Activated CD4-positive, alpha-beta memory T cell treated with anti-CD3 and anti-CD28 coated beads, Interleukin-2, amount 10 ng/mL, durations not matched to agents 7 days and 5 days (primary cell): ENCODE measurements at regions not wholly inside any gene's neighbourhood (a gene's known extent, or its start where the extent isn't known, plus 50 kb on each side); places are given as distances from the start of the nearest gene placed in this dataset.

Source experiments
- CTCF ChIA-PET: fragments of 350-600 bp; sonication (Branson Sonifier 250); formaldehyde crosslinking; loops from one replicate; lab custom pipeline; 2021; ENCODE audit warnings: antibody characterized with exemption, inconsistent platforms; lab: Charles Lee
- POLR2A ChIA-PET: fragments of 350-600 bp; sonication (Branson Sonifier 250); formaldehyde crosslinking; loops from one replicate; lab custom pipeline; 2021; ENCODE audit warnings: antibody characterized with exemption; lab: Charles Lee
- DNase-seq: peaks from one replicate; pipeline ENCODE4 v3.0.0-alpha.2; 2020
- H3K27ac Mint-ChIP-seq: one replicate; pipeline ENCODE4 v1.8.0; 2021; ENCODE audit warnings: mild to moderate bottlenecking, mixed read lengths
- H3K27me3 Mint-ChIP-seq: one replicate; pipeline ENCODE4 v1.8.0; 2021; ENCODE audit warnings: mixed read lengths
- H3K36me3 Mint-ChIP-seq: one replicate; pipeline ENCODE4 v1.8.0; 2021; ENCODE audit warnings: low read depth, mixed read lengths
- H3K4me1 Mint-ChIP-seq: one replicate; pipeline ENCODE4 v1.8.0; 2021; ENCODE audit warnings: mixed read lengths
- H3K4me3 Mint-ChIP-seq: one replicate; pipeline ENCODE4 v1.8.0; 2021; ENCODE audit warnings: mild to moderate bottlenecking, mixed read lengths
- H3K9me3 Mint-ChIP-seq: one replicate; pipeline ENCODE4 v1.8.0; 2021; ENCODE audit warnings: mixed read lengths

DNA sequence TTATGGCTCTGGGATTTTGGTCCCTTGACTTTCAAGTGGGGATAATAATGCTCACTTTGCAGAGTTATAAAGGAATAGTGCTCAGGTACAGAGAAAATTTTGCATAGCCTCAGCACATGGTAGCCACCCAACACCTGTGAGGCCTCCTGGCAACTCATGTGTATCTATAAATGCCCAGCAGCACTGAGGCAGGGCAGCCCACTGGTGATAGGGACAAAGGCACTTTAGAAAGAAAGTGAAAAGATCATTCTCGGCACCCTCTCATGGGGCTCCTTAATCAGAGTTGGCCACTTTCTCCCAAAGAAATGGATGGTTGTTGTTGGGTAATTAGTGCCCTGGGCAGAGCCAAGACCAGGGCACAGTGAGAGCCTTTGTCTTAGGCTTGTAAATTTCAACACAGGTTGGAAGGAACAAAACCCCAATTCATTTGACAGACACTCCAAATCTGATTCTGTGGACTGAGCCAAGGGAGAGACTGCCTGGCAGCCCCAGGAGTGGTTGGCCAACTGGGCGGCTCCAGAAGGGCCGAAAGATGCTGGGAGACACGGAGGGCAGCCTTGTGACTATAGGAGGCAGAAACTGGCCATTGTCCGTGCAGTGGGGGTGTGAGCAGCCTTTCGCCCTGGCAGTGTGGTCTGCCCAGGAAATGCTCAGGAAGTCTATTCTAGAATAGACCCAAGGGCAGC is 213.2 kb upstream of the RGMA start:
- Mint-ChIP-seq H3K36me3 (no peaks in the 10 kb centered on the region), H3K27me3 (peaks cover 9% of the 10 kb centered on the region), H3K27ac (no peak overlapping the region), H3K9me3 (no peaks in the 10 kb centered on the region), H3K4me3 (no peak overlapping the region), H3K4me1 (no peaks in the 10 kb centered on the region)
- POLR2A ChIA-PET, result no interaction called here
- no peak for DNase-seq
- CTCF ChIA-PET, result no interaction called here

DNA sequence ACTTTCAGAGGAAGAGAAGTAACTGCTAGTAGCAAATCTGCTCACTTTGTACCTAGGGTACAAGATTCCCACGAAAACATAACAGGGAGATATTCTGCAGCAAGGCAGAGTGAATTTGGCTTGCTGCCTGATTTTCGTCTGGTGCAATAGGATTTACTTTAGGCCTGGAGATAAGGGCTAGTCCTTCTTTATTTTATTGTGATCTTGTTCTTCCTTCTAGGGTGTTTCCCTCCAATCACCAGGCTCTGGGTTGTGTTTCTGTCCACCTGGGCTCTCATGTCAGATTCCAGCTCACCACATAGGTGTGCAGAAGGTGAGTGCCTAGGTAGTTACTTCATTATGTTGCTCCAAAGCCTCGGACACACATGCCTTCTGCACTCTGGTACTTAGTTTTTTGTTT is 211.8 kb upstream of the RGMA start:
- no peak overlapping the region for H3K27ac Mint-ChIP-seq
- no peaks in the 10 kb centered on the region for H3K9me3 Mint-ChIP-seq
- ChIA-PET POLR2A (no interaction called here), CTCF (no interaction called here)
- peaks cover 6% of the 10 kb centered on the region for H3K27me3 Mint-ChIP-seq
- H3K4me1 Mint-ChIP-seq, result no peaks in the 10 kb centered on the region
- no peaks in the 10 kb centered on the region for H3K36me3 Mint-ChIP-seq
- no peak for DNase-seq
- H3K4me3 Mint-ChIP-seq, result no peak overlapping the region

DNA sequence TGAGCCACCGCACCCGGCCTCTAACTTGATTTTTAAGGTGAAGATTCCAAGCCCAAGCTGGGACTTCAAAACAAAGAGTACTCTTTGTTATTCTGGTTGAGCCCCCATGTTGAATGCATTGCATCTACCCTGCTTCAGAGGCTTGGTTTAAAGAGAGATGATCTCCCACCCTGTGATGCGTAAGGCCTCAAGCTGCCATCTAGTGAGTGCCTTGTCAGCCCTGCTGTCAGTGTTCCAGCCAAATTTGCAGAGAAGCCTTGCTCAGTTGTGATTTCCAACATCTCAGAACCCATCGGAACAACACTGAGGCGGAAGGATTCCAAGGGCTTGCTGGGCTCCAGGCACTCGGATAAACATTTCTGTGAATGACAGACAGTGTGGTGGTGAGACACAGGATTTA is 210.7 kb upstream of the RGMA start:
- ChIA-PET POLR2A (no interaction called here), CTCF (no interaction called here)
- no peak overlapping the region for H3K4me3 Mint-ChIP-seq
- H3K27ac Mint-ChIP-seq, result no peak overlapping the region
- no peaks in the 10 kb centered on the region for H3K4me1 Mint-ChIP-seq
- H3K36me3 Mint-ChIP-seq, result no peaks in the 10 kb centered on the region
- no peaks in the 10 kb centered on the region for H3K9me3 Mint-ChIP-seq
- H3K27me3 Mint-ChIP-seq, result peaks cover 7% of the 10 kb centered on the region
- no peak for DNase-seq

DNA sequence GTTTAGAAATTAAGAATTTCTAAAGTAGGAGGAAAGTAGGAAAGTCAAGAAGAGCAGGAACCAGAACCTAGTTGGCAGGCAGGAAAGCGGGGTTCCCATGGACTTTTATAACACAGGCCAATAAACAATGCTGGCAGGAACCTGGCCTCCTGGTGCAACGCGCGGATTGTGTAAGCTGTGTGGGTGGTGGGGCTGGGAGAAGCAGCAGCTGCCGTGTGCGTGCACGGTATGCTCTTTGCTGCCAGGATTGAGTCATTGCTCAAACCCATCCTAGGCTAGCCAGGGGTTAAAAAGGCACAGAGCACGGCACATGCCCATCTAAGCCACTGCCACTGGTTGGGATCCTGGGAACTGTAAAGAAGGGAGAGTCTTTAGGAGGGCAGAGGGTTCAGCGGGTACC is 209.9 kb upstream of the RGMA start:
- ChIA-PET POLR2A (no interaction called here), CTCF (no interaction called here)
- Mint-ChIP-seq H3K4me3 (no peak overlapping the region), H3K9me3 (no peaks in the 10 kb centered on the region), H3K27me3 (peaks cover 3% of the 10 kb centered on the region), H3K36me3 (no peaks in the 10 kb centered on the region), H3K4me1 (no peaks in the 10 kb centered on the region), H3K27ac (no peak overlapping the region)
- no peak for DNase-seq

DNA sequence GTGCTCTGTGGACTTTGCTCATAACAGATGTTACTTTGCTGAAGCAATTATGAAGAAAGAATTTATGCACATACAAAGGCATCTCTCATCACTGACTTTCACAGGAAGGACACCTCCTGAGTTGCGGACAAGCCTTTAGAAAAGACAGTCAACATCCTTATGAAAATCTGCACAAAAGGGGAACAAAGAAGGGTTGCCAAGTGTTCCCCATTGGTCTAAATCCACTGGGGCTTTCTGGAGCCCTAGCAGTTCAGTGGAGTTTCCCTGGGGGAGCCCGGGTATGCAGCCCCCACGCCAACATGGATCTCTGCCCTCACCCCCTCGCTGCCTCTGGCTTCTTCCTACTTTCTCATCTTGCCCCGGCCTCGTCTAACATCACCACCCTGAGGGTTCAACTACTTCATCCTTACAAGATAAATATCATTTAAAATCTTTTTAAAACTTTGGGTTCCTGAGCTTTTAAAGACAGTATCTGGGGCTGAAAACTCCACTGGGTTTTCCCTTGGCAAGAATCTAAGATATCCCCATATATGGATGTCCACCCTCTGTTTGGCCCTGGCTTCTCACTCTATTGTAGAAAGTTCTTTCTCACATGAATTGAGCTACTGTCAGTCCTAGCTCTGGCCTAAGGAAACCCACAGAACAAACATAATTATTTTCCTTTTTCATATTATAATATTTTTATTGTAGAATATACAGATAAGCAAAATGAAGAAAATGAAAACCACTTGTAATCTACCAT is 207.9 kb upstream of the RGMA start:
- Mint-ChIP-seq H3K27ac (no peak overlapping the region), H3K36me3 (no peaks in the 10 kb centered on the region), H3K4me1 (no peaks in the 10 kb centered on the region), H3K9me3 (no peaks in the 10 kb centered on the region), H3K4me3 (no peak overlapping the region), H3K27me3 (peaks cover 6% of the 10 kb centered on the region)
- ChIA-PET CTCF (no interaction called here), POLR2A (no interaction called here)
- no peak for DNase-seq

DNA sequence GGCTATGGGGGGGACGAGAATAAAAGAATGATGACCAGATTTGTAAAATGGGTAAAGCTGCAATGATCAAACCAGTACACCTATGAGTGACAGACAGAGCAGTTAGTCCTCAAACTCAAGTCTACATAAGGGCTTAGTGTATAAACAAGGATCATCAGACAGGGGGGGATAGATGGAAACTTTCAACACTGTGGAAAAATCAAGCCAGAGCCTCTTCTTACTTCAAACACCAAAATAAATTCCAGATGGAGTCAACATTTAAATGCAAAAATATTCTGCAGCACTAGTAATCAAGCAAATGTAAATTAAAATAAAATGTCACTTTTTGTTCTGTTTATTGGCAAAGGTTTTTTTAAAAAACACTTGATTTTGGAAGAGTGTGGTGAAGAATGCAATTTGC is 205.9 kb upstream of the RGMA start:
- no peak overlapping the region for H3K27ac Mint-ChIP-seq
- H3K9me3 Mint-ChIP-seq, result no peaks in the 10 kb centered on the region
- ChIA-PET CTCF (no interaction called here), POLR2A (no interaction called here)
- no peak overlapping the region for H3K4me3 Mint-ChIP-seq
- peaks cover 13% of the 10 kb centered on the region for H3K27me3 Mint-ChIP-seq
- no peaks in the 10 kb centered on the region for H3K36me3 Mint-ChIP-seq
- H3K4me1 Mint-ChIP-seq, result no peaks in the 10 kb centered on the region
- DNase-seq, result no peak

DNA sequence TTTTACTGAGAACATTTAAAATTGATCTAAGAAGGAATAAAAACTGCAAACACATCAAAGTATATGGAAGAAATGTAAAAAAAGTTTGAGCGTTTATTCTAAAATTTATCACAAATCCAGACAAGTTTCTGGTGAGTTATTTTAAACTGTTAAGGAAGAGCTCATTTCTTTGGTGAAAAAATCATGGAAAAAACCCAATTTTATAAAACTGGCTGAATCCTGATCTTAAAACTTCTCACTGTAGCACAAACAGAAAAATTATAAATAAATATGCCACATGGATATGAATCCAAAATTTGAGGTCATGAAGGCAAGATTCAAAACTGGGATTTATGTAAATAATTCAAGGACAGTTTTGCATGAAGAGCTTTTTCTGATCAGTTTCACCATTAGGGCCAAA is 205.1 kb upstream of the RGMA start:
- DNase-seq, result no peak
- H3K27ac Mint-ChIP-seq, result no peak overlapping the region
- no peaks in the 10 kb centered on the region for H3K4me1 Mint-ChIP-seq
- no peak overlapping the region for H3K4me3 Mint-ChIP-seq
- CTCF ChIA-PET, result no interaction called here
- H3K9me3 Mint-ChIP-seq, result no peaks in the 10 kb centered on the region
- no peaks in the 10 kb centered on the region for H3K36me3 Mint-ChIP-seq
- H3K27me3 Mint-ChIP-seq, result peaks cover 15% of the 10 kb centered on the region
- POLR2A ChIA-PET, result no interaction called here

DNA sequence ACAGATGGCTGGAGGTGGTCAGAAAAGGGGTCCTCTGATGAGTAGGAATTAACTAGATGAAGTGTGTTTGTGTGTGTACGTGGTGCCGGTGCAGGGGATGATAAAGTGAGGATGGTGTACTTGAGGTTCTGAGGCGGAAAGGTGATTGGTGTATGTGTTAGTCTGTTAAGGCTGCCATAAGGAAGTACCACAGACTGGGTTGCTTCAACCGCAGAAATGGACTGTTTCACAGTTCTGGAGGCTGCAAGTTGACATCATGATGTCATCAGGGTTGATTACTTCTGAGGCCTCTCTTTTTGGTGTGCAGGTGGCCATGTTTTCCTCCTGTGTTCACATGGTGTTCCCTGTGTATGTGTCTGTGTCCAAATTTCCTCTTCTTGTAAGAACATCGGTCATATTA is 202.4 kb upstream of the RGMA start:
- Mint-ChIP-seq H3K36me3 (no peaks in the 10 kb centered on the region), H3K9me3 (no peaks in the 10 kb centered on the region), H3K4me1 (no peaks in the 10 kb centered on the region), H3K27ac (no peak overlapping the region), H3K4me3 (no peak overlapping the region), H3K27me3 (peaks cover 15% of the 10 kb centered on the region)
- no peak for DNase-seq
- POLR2A ChIA-PET, result no interaction called here
- CTCF ChIA-PET, result no interaction called here

DNA sequence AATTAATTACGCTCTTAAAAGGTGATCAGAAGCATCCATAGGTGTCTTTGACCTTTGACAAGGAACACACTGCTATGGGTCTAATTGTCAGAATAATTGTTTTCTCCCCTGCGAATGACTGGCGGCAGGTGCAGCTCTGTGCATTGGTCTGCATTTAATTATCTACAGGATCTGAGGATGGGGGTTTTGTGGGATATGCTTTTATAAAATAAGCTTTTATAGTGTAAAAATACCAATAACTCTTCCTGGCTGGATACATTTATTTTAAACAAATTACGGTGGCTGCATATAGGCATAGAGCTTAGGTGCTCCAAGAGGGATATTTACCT is 201.6 kb upstream of the RGMA start:
- no peak for DNase-seq
- H3K36me3 Mint-ChIP-seq, result no peaks in the 10 kb centered on the region
- peaks cover 17% of the 10 kb centered on the region for H3K27me3 Mint-ChIP-seq
- H3K4me1 Mint-ChIP-seq, result no peaks in the 10 kb centered on the region
- no peak overlapping the region for H3K4me3 Mint-ChIP-seq
- H3K9me3 Mint-ChIP-seq, result no peaks in the 10 kb centered on the region
- POLR2A ChIA-PET, result no interaction called here
- CTCF ChIA-PET, result no interaction called here
- H3K27ac Mint-ChIP-seq, result no peak overlapping the region

DNA sequence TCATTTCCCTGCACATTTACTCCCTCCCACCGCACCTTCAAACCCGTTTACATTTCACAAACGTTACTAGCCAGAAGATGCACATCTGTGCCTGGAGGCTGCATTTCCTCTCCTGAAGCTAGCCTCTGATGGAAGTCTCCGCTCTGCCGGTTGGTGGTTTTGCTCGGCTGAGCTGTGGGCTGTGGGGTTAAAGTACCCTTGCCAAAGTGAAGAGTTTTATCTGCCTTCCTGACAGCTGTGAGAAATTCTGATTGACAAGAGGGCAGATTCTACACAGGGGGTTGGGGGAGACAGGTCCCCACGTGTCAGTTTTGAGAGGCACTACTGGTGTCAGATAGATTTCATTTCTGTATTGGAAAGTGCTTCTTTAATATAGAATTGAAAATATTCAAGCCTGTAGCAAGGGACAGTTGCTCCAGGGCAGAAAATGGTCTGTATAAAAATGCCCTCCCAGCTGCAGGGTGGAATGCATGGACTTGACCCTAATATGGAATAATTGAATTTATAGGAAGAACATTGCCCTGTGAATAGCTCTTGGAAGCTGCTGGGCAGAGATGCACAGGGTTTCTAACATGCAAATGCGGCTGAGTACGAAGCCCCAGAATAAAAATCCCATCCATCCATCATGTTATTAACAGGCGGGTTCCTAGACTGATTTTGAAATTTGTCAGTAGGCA is 201.1 kb upstream of the RGMA start:
- peaks cover 17% of the 10 kb centered on the region for H3K27me3 Mint-ChIP-seq
- H3K4me1 Mint-ChIP-seq, result no peaks in the 10 kb centered on the region
- no peak for DNase-seq
- no peaks in the 10 kb centered on the region for H3K36me3 Mint-ChIP-seq
- no peaks in the 10 kb centered on the region for H3K9me3 Mint-ChIP-seq
- POLR2A ChIA-PET, result no interaction called here
- H3K4me3 Mint-ChIP-seq, result no peak overlapping the region
- CTCF ChIA-PET, result no interaction called here
- H3K27ac Mint-ChIP-seq, result no peak overlapping the region

DNA sequence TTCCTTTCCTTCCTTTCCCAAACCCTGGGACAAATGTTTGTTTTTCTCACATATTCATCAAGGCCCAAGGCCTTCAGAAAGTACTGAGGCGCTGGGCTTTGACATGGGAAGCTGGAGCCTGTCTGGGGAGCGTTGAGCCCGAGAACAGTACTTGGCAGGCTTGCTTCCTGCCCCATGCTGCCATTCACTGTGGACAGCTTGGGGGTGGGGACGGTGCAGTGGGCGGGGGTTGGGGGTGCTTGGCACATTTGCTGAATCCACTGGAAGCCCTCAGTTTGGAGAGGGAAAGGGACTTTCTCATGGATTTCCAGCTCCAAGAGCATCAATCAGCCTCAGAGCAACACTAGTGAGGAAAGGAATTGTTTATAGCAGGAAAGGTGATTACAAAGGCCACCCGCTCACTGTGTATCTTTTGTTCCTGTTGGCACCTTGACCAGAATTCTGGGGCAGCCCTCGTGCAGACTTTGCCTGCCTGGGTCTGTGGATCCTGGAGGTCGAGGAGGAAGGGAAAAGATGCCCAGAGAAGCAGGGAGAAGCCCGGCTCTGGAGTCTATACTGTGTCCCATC is 199.8 kb upstream of the RGMA start:
- H3K9me3 Mint-ChIP-seq, result no peaks in the 10 kb centered on the region
- H3K27me3 Mint-ChIP-seq, result peaks cover 16% of the 10 kb centered on the region
- ChIA-PET CTCF (no interaction called here), POLR2A (no interaction called here)
- H3K36me3 Mint-ChIP-seq, result no peaks in the 10 kb centered on the region
- no peak overlapping the region for H3K27ac Mint-ChIP-seq
- H3K4me1 Mint-ChIP-seq, result no peaks in the 10 kb centered on the region
- H3K4me3 Mint-ChIP-seq, result no peak overlapping the region
- no peak for DNase-seq

DNA sequence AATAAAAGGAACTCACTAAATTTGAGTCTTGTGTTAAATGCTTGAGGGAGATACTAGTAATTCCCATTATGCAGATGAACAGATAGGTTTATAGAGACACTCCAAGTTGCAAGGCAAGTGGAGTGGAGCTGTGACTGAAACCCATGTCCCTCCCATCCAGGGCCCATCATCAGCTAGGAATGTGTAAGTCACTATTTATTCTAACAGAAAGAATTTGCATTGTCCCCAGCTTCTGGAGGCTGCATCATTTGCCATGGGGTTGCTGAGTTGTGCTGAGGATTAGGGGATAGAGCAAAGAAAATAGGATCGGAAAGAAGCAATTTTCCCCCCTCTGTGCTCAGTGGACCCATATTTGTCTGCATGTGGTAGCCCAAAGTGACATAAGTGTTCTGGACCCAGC is 197.4 kb upstream of the RGMA start:
- Mint-ChIP-seq H3K9me3 (no peaks in the 10 kb centered on the region), H3K36me3 (no peaks in the 10 kb centered on the region), H3K4me3 (no peak overlapping the region), H3K27ac (no peak overlapping the region), H3K27me3 (peaks cover 15% of the 10 kb centered on the region), H3K4me1 (no peaks in the 10 kb centered on the region)
- CTCF ChIA-PET, result no interaction called here
- POLR2A ChIA-PET, result no interaction called here
- no peak for DNase-seq

DNA sequence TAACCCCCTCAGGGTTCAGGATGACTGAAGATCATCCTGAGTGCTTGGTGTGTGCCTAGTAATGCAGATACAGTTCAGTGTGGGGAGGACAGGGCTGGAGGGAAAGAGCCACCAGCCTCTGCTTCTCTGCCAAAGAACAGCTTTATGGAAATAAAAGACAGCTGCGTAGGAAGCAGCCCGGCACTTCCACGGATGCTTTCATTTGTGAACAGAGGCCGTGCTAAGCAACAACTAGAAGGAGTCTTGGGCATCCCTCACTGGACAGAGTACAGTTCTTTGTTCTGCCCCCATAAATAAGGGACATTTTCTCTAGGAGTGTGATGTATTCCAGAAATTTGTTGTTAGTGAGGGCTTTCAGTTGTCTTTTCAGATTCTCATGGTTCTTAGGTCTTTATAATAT is 194.8 kb upstream of the RGMA start:
- no peaks in the 10 kb centered on the region for H3K4me1 Mint-ChIP-seq
- peaks cover 5% of the 10 kb centered on the region for H3K27me3 Mint-ChIP-seq
- no peaks in the 10 kb centered on the region for H3K9me3 Mint-ChIP-seq
- no peaks in the 10 kb centered on the region for H3K36me3 Mint-ChIP-seq
- H3K27ac Mint-ChIP-seq, result no peak overlapping the region
- ChIA-PET POLR2A (no interaction called here), CTCF (no interaction called here)
- DNase-seq, result no peak
- H3K4me3 Mint-ChIP-seq, result no peak overlapping the region
